Hypothalamus (tissue), 51 donors: ENCODE measurements at regions not wholly inside any gene's neighbourhood (a gene's known extent, or its start where the extent isn't known, plus 50 kb on each side); places are given as distances from the start of the nearest gene placed in this dataset.
A peak's percentile ranks its signal among the peaks of the same experiment; 100 is the strongest.

Experiments used
- DNase-seq, 51 donors: peaks; one replicate each; lab custom pipeline; 2025; lab: John Stamatoyannopoulos, UW

DNA sequence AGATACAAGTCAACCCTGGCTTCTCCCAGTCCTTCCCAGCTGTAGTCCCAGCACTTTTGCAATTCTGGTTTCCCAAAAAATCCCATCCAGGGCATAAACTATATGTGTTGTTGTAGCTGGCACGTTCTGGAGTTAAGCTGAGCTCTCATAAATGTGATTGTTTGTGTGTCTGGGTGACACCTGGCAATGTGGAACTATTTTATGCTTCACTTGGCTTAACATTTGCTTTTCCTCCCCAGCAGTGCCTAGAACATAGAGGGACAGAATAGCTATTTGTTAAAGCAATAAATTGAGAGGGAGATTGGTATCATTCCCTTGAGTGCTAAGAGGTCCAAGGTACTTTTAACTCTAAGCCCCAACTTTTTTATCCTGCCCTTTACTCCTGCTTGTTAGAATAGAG is 575.9 kb upstream of the NOX3 start:
- DNase-seq: no peak

GRCh38 chr6:156030053-156030452 is 574.4 kb upstream of the NOX3 start:
- DNase-seq: no peak

DNA sequence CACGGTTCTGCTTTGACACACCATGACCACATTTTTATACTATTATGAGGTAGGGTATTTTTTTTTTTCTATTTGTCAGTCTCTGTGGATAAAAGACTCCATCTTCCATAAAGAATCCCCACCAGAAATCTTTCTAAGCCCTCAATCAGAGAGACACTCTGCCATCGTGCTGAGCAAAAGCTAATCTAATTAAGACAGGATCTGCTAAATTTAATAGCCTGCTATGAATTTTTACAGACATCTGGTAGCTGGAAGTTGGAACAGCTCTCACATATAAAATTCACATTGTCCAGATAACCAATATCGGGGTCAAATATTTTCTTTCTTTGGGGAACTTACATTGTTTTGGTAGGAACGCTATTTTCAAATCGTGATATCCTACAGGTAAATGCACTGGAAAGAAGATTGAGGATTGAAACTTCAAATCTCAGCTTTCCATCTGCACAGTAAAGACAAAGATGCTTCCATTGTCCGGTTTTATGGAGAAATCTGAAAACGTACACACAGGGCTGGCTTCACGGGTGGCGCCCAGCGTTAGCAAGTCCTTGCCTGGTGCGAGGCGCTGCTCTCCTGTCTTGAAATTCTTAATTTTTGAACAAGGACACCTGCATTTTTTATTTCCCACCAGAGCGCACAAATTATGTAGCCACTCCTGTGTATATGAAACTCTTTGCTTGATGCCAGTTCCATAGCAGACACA is 573.8 kb upstream of the NOX3 start:
- DNase-seq: no peak

DNA sequence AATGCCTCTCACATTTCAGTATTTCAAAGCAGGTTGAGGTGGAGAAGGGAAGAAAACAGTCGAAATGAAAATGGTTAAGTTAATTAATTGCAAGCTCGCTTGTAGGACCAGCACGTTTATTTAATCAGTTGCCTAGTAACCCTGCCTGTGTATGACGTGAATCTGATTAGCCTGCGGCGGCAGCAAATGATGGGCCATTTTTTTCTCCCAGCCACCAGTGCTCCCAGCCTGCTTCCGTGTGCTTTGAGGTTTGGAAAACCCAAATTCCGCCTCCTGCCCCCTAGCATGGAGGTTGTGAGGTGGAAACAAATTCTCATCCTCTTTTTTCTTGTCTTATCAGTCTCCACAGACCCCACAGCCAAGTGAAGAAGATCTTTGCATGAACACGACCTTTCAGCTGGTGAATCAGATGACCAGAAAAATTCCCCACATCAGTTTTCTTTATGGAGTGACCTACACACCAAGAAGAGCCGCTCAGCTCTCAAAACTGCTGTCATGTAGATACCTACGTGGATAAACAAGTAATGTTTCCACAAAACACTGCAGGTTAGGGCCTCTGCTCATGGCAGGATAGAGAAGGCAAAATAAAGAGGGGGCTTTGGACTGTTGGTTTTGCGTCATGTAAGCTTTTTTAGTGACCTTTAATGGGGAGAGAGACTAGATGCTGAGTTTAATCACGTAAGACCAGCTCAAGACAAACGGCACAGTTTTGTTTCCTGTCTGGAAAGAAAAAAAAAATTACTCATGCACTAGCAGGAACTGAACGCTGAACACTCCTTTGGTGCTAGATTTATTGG is 572.9 kb upstream of the NOX3 start:
- peak in 1 of 51 donors; percentile 14 for DNase-seq

DNA sequence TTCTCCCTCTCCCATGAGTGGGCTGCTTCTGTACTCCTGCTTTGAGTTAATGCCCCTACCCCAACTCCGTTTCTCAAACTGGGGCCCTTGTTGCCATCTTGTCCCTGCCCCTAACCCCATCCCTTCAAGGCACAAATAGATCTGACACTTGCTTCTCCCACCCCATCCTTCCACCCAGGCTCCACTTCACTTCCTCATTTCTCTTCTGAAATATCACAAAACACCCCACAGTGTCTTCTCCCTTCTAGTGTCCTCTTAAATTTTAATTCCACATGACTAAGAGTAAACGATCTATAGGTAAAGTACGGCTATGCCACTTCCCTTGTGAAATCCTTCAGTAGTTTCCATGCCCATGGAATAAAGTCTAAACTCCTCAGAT is 571.6 kb upstream of the NOX3 start:
- DNase-seq: no peak

DNA sequence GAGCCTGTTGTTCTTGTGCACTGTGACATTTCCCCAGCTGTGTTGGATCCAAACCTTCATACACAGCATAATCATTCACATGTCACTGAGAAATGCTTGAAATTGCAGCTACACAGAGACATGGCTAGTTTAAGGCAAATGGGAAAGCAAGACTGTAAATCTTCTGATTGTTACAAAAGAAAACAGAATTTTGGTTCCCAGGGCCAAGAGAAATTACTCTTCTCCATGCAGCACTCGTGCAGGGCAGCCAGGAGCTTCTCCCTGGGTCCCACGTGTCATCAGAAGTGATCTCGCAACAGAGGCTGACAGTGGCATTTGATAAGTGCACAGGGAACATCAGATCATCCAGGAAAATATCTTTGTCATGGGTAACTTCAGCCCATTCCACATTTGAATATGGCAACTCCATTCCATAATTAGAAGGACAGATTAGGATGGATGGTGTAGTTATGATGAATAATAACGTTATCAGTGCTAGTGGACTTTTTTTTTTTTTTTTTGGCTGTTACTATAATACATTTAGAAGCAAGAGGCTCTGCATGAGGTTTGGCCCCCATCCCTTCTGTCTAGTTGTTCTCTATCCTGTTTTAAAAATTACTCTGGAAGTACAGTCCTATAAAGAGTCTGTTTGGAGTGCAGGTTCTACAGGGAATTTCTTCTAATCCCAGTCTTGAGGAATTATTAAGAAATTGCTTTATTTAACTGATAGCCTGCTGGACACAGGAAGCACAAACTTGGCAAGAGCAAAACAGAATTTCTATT is 571.0 kb upstream of the NOX3 start:
- DNase-seq: no peak

DNA sequence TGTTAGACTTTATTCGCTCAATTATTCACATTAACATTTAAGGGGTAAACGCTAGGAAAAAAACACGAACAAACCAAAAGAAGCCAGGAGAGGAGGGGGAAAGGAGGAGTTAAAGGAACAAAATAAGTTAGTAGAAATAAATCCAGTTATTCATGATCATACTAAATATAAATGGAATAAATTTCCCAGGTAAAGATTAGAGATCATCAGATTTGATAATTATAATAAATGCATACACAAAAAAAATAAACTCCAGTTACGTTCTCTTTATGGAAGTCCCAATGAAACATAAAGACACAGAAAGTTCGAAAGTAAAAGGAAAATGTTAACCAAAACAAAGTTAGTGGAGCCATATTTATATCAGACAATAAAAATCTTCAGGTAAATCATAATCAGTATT is 568.7 kb upstream of the NOX3 start:
- no peak for DNase-seq

DNA sequence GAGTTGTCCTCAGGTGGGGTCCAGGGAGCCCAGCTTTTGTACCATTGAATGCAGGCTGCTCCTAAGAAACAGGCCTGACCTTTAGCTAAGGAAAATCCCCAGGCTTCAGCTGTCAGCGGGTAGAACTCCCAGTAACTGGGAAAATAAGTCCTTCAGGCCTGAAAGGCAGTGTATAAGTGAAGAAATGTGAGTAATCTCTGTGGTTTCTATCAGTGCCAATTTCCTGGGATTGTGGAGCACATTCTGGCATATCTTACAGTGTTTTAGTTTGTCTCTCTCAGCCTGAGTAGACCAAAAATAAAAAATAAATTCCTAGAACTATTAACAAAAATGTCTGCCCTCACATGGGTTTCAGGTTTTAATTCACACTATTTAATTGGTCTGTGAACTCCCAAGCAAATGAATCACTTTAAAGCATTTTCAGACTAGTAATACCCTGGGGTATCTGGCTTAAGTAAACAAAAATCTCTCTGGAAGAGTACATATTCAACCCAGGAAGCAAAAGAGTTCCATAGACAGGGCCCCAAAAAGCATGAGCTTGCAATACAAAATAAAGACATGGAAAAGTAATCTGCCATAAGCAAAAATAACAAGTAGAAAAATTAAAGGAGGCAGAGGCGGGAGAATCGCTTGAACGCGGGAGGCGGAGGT is 566.2 kb upstream of the NOX3 start:
- no peak for DNase-seq

DNA sequence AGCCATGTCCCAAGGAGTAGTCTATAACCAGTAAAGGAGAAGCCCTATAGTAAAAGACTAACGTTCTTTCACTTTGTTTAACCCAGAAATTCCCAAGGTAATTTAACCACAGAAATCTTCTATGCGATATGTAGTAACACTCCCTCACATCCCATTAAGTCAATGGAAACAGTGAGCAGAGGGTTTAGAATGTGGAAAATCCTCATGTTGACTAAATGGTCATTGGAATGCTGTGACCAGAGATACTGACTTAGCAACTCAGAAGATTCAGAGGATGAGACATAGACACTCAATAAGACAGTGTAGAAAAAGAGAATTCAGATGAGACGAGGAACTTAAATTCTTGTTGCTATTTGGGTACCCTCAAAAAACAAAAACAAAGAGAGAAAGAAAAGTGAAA is 562.2 kb upstream of the NOX3 start:
- no peak for DNase-seq

GRCh38 chr6:156016186-156016976 is 560.7 kb upstream of the NOX3 start:
- no peak for DNase-seq

DNA sequence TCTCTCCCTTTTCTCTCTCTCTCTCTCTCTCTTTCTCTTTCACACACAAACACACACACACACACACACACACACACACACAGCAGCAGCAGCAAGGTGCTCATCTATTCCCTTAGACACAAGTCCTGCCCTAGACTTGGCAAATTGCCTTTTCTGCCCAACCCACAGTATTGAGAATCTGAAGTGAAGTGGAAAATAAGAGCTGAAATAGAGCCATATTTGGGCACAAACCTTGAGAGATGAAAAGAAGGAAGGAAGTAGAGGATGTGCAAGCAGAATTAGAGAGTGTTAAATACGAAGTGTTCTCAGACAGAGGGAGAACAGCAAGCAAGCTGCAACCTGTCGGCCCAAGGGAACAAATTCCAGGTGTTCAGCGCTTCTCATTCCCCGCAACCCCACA is 557.5 kb upstream of the NOX3 start:
- DNase-seq: no peak

DNA sequence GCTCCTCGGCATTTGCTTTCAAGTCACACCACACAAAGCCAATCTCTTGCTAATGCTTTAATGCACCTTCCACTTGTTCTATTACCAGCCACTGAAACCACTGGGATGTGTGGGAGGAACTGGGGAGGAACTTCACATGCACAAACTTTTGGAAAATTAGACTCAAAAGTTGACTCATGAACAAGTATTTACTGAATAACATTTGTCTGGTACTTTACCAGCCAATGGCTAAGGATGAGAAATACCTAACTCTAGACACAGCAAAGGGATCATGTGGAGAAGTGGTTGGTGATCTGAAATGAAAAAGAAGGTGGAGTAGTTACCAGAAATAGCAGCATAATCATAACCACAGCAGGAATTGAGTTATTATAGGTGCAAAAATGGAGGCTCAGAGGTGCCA is 554.0 kb upstream of the NOX3 start:
- DNase-seq: no peak

DNA sequence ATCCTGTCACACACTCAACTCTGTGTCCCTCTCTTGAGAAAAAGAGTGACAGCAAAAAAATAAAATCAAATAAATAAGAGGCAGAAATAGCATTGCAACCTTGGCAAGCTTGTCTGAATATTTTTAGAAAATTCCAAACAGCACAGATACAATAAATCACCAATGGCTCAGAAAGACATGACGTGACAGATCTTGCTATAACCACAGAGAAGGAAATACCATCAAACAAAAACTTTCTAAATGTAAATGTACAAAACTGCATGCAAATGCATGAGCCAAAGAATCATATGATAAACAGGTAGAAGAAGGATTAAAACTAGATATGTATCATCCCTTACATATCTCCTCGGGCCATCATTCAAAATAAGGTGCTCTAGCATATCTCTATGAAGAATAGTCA is 549.2 kb upstream of the NOX3 start:
- DNase-seq: no peak

GRCh38 chr6:155996151-155996550 is 540.5 kb upstream of the NOX3 start:
- DNase-seq: no peak

- no peak for DNase-seq
These were observed 539.6 kb upstream of the NOX3 start for GRCh38 chr6:155995281-155995680.

DNA sequence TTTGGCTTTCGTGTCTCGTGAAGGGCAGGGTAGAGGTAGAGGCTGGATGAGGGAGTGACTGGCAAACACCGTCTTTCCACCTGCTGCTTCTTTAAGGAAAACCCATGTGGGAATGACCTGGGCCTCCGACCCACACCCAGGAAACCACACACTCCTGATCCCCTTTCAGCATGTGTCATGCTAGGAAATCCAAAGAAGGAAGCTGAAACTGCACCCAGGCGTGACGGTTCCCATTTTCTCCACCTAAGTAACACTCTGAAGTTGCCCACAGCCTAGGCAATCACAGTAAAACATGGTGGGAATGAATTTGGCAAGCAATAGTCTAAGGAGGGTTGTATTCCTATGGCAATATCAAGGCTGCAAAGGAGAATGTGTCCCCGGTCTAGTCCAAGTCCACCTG is 538.4 kb upstream of the NOX3 start:
- no peak for DNase-seq

- DNase-seq: no peak
These were observed 537.6 kb upstream of the NOX3 start for GRCh38 chr6:155993240-155993639.

DNA sequence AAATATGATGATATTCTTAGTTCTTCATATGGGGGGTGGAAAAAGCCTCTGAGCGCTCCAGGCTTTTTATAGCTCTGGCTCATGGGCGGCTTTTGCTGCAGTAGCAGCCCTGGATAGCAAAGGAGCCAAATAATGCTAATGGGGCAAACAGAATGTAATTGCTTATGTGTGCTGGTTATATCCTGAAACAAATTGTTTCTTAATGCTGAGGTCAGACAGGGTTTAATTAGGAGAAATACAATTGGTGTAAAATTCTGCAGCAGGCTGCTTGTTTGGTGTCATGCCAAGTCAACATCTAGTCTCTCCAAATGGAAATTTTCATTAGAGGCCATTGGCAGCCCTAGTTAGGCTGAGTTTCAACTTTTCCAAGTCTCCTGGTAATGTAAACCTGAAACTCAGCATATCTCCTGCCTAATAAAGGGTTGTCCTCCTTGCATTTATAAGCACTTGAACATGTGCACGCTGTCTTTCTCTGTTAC is 530.1 kb upstream of the NOX3 start:
- DNase-seq: peak in 1 of 51 donors; percentile 4

- no peak for DNase-seq
These were observed 525.1 kb upstream of the NOX3 start for GRCh38 chr6:155980768-155981079.

DNA sequence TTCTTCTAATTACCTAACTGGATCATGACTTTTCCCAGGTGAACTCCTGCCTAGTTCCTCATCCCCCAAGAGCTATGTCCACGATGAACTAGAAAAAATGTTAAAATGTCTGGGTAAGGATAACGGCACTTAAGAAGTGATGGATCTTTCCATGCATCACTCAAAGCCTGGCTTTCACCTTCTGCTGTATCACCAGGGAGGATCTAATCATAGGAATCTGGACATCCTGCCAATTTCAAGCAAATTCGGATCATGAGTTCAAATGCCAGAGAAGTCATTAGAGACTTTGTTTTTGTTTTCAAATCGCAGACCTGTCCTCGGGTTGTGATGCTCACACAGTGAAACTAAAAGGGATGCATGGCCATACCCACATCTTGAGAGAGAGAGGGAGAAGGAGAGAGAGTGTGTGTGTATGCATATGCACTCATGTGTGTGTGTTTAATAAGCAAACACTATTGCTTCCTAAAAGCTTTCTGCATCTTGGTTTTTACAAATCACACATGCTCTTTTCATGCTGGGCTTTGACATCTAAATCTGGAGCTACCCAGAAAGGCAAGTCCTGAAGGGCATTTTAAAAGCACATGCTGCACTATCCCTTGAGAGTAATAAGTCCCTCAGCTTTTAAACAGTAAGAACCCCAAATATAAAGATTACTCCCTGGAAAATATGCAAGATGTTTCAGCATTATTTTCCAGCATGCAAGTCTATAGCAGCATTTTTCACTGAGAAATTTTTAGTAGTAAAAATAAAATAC is 524.6 kb upstream of the NOX3 start:
- no peak for DNase-seq
